ENCODE measurements at regions not wholly inside any gene's neighbourhood (a gene's known extent, or its start where the extent isn't known, plus 50 kb on each side); places are given as distances from the start of the nearest gene placed in this dataset.

DNA sequence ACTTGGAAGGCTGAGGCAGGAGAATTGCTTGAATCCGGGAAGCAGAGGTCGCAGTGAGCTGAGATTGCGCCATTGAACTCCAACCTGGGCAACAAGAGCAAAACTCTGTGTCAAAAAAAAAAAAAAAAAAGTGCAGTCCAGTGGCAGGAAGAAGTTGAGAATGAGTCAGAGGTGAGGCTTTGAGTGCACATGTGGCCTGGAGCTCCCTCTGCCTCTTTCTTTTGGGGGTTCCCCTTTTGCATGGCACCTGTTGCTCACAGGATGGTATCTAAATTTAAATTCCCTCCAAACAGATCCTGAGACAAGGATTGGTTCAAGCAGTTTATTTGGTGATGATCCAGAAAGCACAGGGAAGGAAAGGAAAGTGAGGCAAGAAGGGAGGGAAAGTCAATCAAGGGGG is 151.4 kb upstream of the STX18 start (continued):
- TF ChIP-seq CHD2 (IDR thresholded peaks at IDR 0.05; ENCODE audit: low read length, partially characterized antibody) (no peak), FOSL2 (IDR thresholded peaks at IDR 0.05; ENCODE audit: borderline replicate concordance, low read depth) (no peak), EP300 (IDR thresholded peaks at IDR 0.05; ENCODE audit: borderline replicate concordance in 1 of 2, low read depth in 1 of 2, low read length in 1 of 2) (no peak), MXI1 (IDR thresholded peaks at IDR 0.05; ENCODE audit: low read depth, low read length) (no peak)

DNA sequence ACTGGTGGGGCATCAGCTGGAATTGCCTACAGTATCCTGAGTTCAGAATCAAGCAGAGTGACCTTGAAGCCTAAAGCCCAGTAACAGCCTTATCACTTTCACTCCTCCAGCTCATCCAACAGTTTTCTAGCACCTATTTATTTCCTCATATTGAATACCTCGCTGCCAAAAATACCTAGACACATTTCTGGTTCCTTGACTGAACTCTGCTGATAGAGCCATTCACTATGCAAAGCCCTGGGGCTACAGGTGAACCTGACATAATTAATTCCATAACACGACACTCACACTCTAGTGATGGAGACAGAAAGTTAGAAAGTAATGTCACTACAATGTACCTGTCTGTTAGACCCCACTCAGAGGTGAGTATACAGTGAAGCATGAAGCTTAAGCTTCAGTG is 149.0 kb upstream of the STX18 start:
- ChIA-PET CTCF (interaction anchor here (1.9 kb wide), 1 partner anchor 202 kb away, joined by 5 read pairs; no protein-coding TSS in a partner anchor), POLR2A (no interaction called here)
- Histone ChIP-seq H4K20me1 (ENCODE audit: insufficient read depth) (no peaks in the 10 kb centered on the region), H3K4me2 (no peak overlapping the region), H2AFZ (ENCODE audit: low read depth) (no peak overlapping the region), H3K27ac (ENCODE audit: low read depth in 2 of 2, low read length in 1 of 2) (no peak overlapping the region), H3K4me3 (ENCODE audit: low read depth in 2 of 2, low read length in 1 of 2) (no peak overlapping the region), H3K4me1 (ENCODE audit: control insufficient read depth in 1 of 2, insufficient read depth in 2 of 2, low read depth in 1 of 2, low read length in 1 of 2) (peaks cover 0 to 5% of the 10 kb centered on the region in 2 experiments; a peak in 1 of 4 replicates), H3K9me2 (no peaks in the 10 kb centered on the region), H3K9me3 (no peaks in the 10 kb centered on the region), H3F3A (replicated peaks; ENCODE audit: insufficient read depth) (no peaks in the 10 kb centered on the region), H3K36me3 (replicated peaks in 1 of 2; ENCODE audit: control insufficient read depth in 1 of 2, insufficient read depth in 2 of 2, low read length in 1 of 2) (no peaks in the 10 kb centered on the region), H3K79me2 (ENCODE audit: insufficient read depth) (no peaks in the 10 kb centered on the region), H3K9ac (no peak overlapping the region), H3K27me3 (ENCODE audit: insufficient read depth) (no peaks in the 10 kb centered on the region)
- 63% methylated on average over 2 of the region's 2 CpGs for WGBS (ENCODE audit: low lambda C conversion rate)
- DNase-seq, result no peak
- TF ChIP-seq GABPA (IDR thresholded peaks at IDR 0.05; ENCODE audit: low read depth), result no peak
- TF ChIP-seq NRF1 (IDR thresholded peaks at IDR 0.05; ENCODE audit: low read depth, low read length), result no peak
- TF ChIP-seq FOXM1 (IDR thresholded peaks at IDR 0.05; ENCODE audit: low read depth), result no peak
- TF ChIP-seq MXI1 (IDR thresholded peaks at IDR 0.05; ENCODE audit: low read depth, low read length), result no peak
- no peak for TF ChIP-seq YY1 (IDR thresholded peaks at IDR 0.05; ENCODE audit: low read depth)
- TF ChIP-seq, protein P1, sequence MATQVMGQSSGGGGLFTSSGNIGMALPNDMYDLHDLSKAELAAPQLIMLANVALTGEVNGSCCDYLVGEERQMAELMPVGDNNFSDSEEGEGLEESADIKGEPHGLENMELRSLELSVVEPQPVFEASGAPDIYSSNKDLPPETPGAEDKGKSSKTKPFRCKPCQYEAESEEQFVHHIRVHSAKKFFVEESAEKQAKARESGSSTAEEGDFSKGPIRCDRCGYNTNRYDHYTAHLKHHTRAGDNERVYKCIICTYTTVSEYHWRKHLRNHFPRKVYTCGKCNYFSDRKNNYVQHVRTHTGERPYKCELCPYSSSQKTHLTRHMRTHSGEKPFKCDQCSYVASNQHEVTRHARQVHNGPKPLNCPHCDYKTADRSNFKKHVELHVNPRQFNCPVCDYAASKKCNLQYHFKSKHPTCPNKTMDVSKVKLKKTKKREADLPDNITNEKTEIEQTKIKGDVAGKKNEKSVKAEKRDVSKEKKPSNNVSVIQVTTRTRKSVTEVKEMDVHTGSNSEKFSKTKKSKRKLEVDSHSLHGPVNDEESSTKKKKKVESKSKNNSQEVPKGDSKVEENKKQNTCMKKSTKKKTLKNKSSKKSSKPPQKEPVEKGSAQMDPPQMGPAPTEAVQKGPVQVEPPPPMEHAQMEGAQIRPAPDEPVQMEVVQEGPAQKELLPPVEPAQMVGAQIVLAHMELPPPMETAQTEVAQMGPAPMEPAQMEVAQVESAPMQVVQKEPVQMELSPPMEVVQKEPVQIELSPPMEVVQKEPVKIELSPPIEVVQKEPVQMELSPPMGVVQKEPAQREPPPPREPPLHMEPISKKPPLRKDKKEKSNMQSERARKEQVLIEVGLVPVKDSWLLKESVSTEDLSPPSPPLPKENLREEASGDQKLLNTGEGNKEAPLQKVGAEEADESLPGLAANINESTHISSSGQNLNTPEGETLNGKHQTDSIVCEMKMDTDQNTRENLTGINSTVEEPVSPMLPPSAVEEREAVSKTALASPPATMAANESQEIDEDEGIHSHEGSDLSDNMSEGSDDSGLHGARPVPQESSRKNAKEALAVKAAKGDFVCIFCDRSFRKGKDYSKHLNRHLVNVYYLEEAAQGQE (IDR thresholded peaks at IDR 0.05; ENCODE audit: low read depth, low read length), result no peak
- TF ChIP-seq SIN3A (IDR thresholded peaks at IDR 0.05; ENCODE audit: borderline replicate concordance, low read depth, low read length), result no peak
- TF ChIP-seq, protein P2, sequence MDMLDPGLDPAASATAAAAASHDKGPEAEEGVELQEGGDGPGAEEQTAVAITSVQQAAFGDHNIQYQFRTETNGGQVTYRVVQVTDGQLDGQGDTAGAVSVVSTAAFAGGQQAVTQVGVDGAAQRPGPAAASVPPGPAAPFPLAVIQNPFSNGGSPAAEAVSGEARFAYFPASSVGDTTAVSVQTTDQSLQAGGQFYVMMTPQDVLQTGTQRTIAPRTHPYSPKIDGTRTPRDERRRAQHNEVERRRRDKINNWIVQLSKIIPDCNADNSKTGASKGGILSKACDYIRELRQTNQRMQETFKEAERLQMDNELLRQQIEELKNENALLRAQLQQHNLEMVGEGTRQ (IDR thresholded peaks at IDR 0.05; ENCODE audit: borderline replicate concordance, low read depth, low read length), result no peak
- no peak for TF ChIP-seq RCOR1 (IDR thresholded peaks at IDR 0.05; ENCODE audit: low read length)
- TF ChIP-seq, protein P3, sequence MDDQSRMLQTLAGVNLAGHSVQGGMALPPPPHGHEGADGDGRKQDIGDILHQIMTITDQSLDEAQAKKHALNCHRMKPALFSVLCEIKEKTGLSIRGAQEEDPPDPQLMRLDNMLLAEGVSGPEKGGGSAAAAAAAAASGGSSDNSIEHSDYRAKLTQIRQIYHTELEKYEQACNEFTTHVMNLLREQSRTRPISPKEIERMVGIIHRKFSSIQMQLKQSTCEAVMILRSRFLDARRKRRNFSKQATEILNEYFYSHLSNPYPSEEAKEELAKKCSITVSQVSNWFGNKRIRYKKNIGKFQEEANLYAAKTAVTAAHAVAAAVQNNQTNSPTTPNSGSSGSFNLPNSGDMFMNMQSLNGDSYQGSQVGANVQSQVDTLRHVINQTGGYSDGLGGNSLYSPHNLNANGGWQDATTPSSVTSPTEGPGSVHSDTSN (IDR thresholded peaks at IDR 0.05), result no peak
- no peak for TF ChIP-seq MEF2A (IDR thresholded peaks at IDR 0.05; ENCODE audit: borderline replicate concordance, low read depth)
- TF ChIP-seq CTCF (IDR thresholded peaks at IDR 0.05), result no peak
- no peak for TF ChIP-seq EP300 (IDR thresholded peaks at IDR 0.05; ENCODE audit: borderline replicate concordance in 1 of 2, low read depth in 1 of 2, low read length in 1 of 2)
- TF ChIP-seq, protein P4, sequence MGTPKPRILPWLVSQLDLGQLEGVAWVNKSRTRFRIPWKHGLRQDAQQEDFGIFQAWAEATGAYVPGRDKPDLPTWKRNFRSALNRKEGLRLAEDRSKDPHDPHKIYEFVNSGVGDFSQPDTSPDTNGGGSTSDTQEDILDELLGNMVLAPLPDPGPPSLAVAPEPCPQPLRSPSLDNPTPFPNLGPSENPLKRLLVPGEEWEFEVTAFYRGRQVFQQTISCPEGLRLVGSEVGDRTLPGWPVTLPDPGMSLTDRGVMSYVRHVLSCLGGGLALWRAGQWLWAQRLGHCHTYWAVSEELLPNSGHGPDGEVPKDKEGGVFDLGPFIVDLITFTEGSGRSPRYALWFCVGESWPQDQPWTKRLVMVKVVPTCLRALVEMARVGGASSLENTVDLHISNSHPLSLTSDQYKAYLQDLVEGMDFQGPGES (IDR thresholded peaks at IDR 0.05; ENCODE audit: low read depth, low read length), result no peak
- no peak for TF ChIP-seq RAD21 (IDR thresholded peaks at IDR 0.05; ENCODE audit: low read length)
- no peak for TF ChIP-seq JUND (IDR thresholded peaks at IDR 0.05)
- TF ChIP-seq NFIC (IDR thresholded peaks at IDR 0.05; ENCODE audit: borderline replicate concordance), result no peak
- TF ChIP-seq CHD2 (IDR thresholded peaks at IDR 0.05; ENCODE audit: low read length, partially characterized antibody), result no peak
- no peak for TF ChIP-seq POLR2AphosphoS5 (IDR thresholded peaks at IDR 0.05; ENCODE audit: low read depth, low read length)

Measured in SK-N-SH (cell line).